HG03457 (cell line): ENCODE measurements at regions not wholly inside any gene's neighbourhood (a gene's known extent, or its start where the extent isn't known, plus 50 kb on each side); places are given as distances from the start of the nearest gene placed in this dataset.

Source experiments
- ATAC-seq: cut with Tn5 transposase; IDR thresholded peaks from one replicate; pipeline ENCODE4 v1.9.1; 2021; ENCODE audit warnings: moderate number of reproducible peaks; ENCODE audit not compliant: unreplicated experiment

- ATAC-seq, result no peak
Observed at GRCh38 chr16:65500007-65500406, 378.1 kb upstream of the CDH11 start.

- no peak for ATAC-seq
Observed at GRCh38 chr16:65499566-65499965, 377.7 kb upstream of the CDH11 start.

- ATAC-seq, result no peak
Observed at GRCh38 chr16:65497571-65497970, 375.7 kb upstream of the CDH11 start.

GRCh38 chr16:65495106-65495505, 373.2 kb upstream of the CDH11 start:
- ATAC-seq, result no peak

GRCh38 chr16:65494609-65495008, 372.7 kb upstream of the CDH11 start:
- no peak for ATAC-seq

GRCh38 chr16:65494080-65494479, 372.2 kb upstream of the CDH11 start:
- ATAC-seq, result no peak

- no peak for ATAC-seq
Observed at GRCh38 chr16:65490286-65490685, 368.4 kb upstream of the CDH11 start.

- no peak for ATAC-seq
Observed at GRCh38 chr16:65489531-65490023, 367.7 kb upstream of the CDH11 start.

GRCh38 chr16:65487231-65487630, 365.4 kb upstream of the CDH11 start:
- ATAC-seq, result no peak

- ATAC-seq, result no peak
Observed at GRCh38 chr16:65481956-65482355, 360.1 kb upstream of the CDH11 start.

- ATAC-seq, result no peak
Observed at GRCh38 chr16:65480281-65481091, 358.6 kb upstream of the CDH11 start.

GRCh38 chr16:65476448-65476955, 354.6 kb upstream of the CDH11 start:
- no peak for ATAC-seq

GRCh38 chr16:65473699-65474098, 351.8 kb upstream of the CDH11 start:
- no peak for ATAC-seq

- ATAC-seq, result no peak
Observed at GRCh38 chr16:65469116-65469515, 347.3 kb upstream of the CDH11 start.

- ATAC-seq, result no peak
Observed at GRCh38 chr16:65468133-65468532, 346.3 kb upstream of the CDH11 start.

GRCh38 chr16:65463652-65464260, 341.9 kb upstream of the CDH11 start:
- ATAC-seq, result no peak

- no peak for ATAC-seq
Observed at GRCh38 chr16:65457084-65457483, 335.2 kb upstream of the CDH11 start.

GRCh38 chr16:65455761-65456160, 333.9 kb upstream of the CDH11 start:
- ATAC-seq, result no peak

GRCh38 chr16:65453646-65454045, 331.8 kb upstream of the CDH11 start:
- ATAC-seq, result no peak

- ATAC-seq, result no peak
Observed at GRCh38 chr16:65449526-65449925, 327.7 kb upstream of the CDH11 start.

GRCh38 chr16:65446427-65446826, 324.6 kb upstream of the CDH11 start:
- ATAC-seq, result no peak
